ENCODE measurements at regions not wholly inside any gene's neighbourhood (a gene's known extent, or its start where the extent isn't known, plus 50 kb on each side); places are given as distances from the start of the nearest gene placed in this dataset.

DNA sequence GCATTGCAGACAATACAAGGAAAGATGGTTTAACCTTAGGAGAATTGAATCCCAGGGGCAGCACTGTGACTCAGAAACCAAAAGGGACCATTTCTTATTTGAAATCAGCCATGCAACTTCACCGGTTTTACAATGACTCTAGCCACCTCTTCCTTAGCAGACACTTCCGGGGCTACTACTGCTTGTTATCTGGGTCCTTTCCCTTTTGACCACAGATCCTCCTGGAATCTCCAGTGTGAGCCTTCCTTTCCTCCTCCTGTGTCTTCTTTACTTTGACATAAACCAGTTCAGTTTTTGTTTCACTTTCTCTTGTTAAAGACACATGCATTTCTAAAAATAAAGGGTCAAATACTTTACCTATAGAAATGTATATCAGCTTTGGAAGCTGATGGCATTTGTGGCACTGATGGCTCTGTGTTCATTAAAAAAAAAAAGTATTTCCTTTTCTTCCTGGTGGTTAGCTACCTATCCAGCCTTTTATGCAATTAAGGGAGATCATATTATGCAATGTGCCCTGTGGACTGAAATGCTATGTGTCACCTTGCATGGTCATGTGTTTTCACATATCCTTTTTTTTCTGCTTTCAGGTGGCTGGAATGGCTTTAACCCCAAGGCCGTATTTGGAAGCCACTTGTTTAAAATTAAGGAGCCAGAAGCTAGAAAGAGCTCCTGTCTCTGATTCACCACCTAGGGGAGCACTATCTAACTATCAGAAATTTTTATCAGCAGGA, 296.2 kb downstream of the CHL1 start:
- TF ChIP-seq CTCF (IDR thresholded peaks at IDR 0.05) (no peak), GABPA (IDR thresholded peaks at IDR 0.05; ENCODE audit: low read depth) (no peak), POLR2AphosphoS5 (IDR thresholded peaks at IDR 0.05; ENCODE audit: low read depth, low read length) (no peak), PBX3 (IDR thresholded peaks at IDR 0.05) (no peak), EP300 (IDR thresholded peaks at IDR 0.05; ENCODE audit: borderline replicate concordance in 1 of 2, low read depth in 1 of 2, low read length in 1 of 2) (no peak), ELF1 (IDR thresholded peaks at IDR 0.05) (no peak)
